ENCODE measurements at regions not wholly inside any gene's neighbourhood (a gene's known extent, or its start where the extent isn't known, plus 50 kb on each side); places are given as distances from the start of the nearest gene placed in this dataset.

GRCh38 chr13:21316376-21316775 is 139.9 kb downstream of the MRPL57 start:
- DNase-seq (ENCODE audit: low read depth in 3 of 3, low spot score in 1 of 3), result no peak

DNA sequence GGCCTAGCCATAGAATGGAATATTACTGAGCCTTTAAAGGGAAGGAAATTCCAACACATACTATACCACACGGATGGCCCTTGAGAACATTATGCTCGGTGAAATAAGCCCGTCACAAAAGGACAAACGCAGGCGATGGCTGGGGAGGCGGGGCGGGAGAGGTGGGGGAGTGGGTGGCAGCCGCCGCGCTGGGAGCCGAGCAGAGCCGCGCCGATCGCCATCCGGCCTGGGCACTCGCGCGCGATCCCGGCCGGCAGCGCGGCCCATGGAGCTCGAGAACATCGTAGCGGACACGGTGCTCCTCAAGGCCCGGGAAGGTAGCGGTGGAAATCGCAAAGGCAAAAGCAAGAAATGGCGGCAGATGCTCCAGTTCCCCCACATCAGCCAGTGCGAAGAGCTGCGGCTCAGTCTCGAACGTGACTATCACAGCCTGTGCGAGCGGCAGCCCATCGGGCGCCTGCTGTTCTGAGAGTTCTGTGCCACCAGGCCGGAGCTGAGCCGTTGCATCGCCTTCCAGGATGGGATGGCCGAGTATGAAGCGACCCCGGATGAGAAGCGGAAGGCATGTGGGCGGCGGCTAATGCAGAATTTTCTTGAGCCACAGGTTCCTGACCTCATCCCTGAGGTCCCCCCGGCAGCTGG is 140.1 kb downstream of the ZDHHC20 start:
- DNase-seq (ENCODE audit: low read depth in 3 of 3, low spot score in 1 of 3), result no peak

GRCh38 chr13:21319869-21320641 is 139.0 kb downstream of the ZDHHC20 start:
- DNase-seq (ENCODE audit: low read depth in 3 of 3, low spot score in 1 of 3), result no peak

- no peak for DNase-seq (ENCODE audit: low read depth in 3 of 3, low spot score in 1 of 3)
These were observed 138.5 kb downstream of the ZDHHC20 start for GRCh38 chr13:21320642-21321034.

DNA sequence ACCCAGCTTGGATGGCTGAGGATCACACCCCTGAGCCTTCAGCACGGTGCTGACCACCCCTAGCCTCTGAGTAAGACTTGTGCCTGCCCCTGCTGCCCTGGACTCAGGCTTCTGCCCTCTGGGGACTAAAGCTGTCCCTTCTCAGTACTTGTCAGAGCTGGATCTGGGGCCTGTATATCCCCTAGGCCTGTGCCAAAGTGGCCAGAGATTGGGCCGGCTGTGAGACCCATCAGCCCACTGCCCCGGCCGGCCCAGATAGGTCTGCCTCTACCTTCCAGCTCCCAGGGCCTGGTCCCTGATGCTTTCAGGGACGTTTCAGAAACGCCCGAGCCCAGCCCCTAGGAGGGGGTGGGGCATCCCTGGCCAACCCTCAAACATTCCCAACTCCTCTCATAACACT is 137.8 kb downstream of the ZDHHC20 start:
- no peak for DNase-seq (ENCODE audit: low read depth in 3 of 3, low spot score in 1 of 3)

- no peak for DNase-seq (ENCODE audit: low read depth in 3 of 3, low spot score in 1 of 3)
These were observed 136.7 kb downstream of the ZDHHC20 start for GRCh38 chr13:21322327-21322965.

Measured in stimulated activated CD4-positive, alpha-beta T cell treated with anti-CD3 and anti-CD28 coated beads, TNF-alpha, amount 100 ng/mL, for 1 hour (primary cell).